Activated CD8-positive, alpha-beta T cell treated with anti-CD3 and anti-CD28 coated beads for 36 hours (primary cell): ENCODE measurements at regions not wholly inside any gene's neighbourhood (a gene's known extent, or its start where the extent isn't known, plus 50 kb on each side); places are given as distances from the start of the nearest gene placed in this dataset.
"Not testable (repeated sequence)": the region's sequence is repeated elsewhere in the genome, so short reads cannot be mapped to it uniquely, and the experiment has no call there.

Source experiments
- ATAC-seq: fragments of 200-7000 bp; cut with Tn5 transposase; one replicate; pipeline ENCODE4 v1.10.0; 2021; ENCODE audit warnings: mild to moderate bottlenecking, moderate library complexity
- CTCF ChIA-PET: fragments of 350-600 bp; sonication (Branson Sonifier 250); formaldehyde crosslinking; loops from one replicate; lab custom pipeline; 2021; ENCODE audit warnings: antibody characterized with exemption; lab: Charles Lee
- POLR2A ChIA-PET: fragments of 350-600 bp; sonication (Branson Sonifier 250); formaldehyde crosslinking; loops from one replicate; lab custom pipeline; 2021; ENCODE audit warnings: antibody characterized with exemption; lab: Charles Lee
- DNase-seq: peaks from one replicate; pipeline ENCODE4 v3.0.0-alpha.2; 2020
- H3K27ac Mint-ChIP-seq: one replicate; pipeline ENCODE4 v1.8.0; 2021; ENCODE audit warnings: mild to moderate bottlenecking, mixed read lengths
- H3K27me3 Mint-ChIP-seq: one replicate; pipeline ENCODE4 v1.8.0; 2021; ENCODE audit warnings: mixed read lengths
- H3K36me3 Mint-ChIP-seq: one replicate; pipeline ENCODE4 v1.8.0; 2021; ENCODE audit warnings: low read depth, mixed read lengths
- H3K4me1 Mint-ChIP-seq: one replicate; pipeline ENCODE4 v1.8.0; 2021; ENCODE audit warnings: low read depth, mixed read lengths
- H3K4me3 Mint-ChIP-seq: one replicate; pipeline ENCODE4 v1.8.0; 2021; ENCODE audit warnings: mild to moderate bottlenecking, moderate library complexity, mixed read lengths
- H3K9me3 Mint-ChIP-seq: one replicate; pipeline ENCODE4 v1.8.0; 2021; ENCODE audit warnings: mixed read lengths
- CTCF ChIP-seq: fragments of 200-600 bp; IDR thresholded peaks from one replicate; pipeline ENCODE4 v1.8.0; 2022; ENCODE audit warnings: antibody characterized with exemption, mild to moderate bottlenecking
- intact Hi-C: fragments of 100-400 bp; cut with micrococcal nuclease; formaldehyde crosslinking; loops from one replicate; pipeline ENCODE4 v1.10.0; 2022

GRCh38 chr7:13259930-13260329 is 572.5 kb downstream of the ARL4A start:
- H3K36me3 Mint-ChIP-seq: no peaks in the 10 kb centered on the region
- intact Hi-C loops: loop anchor here (5.0 kb wide), 2 partner anchors 568 to 738 kb away; no protein-coding TSS in a partner anchor
- CTCF ChIA-PET: interaction anchor here (0.5 to 1.1 kb wide), 3 partner anchors 575 to 735 kb away, joined by 3 read pairs; no protein-coding TSS in a partner anchor
- no peaks in the 10 kb centered on the region for H3K4me1 Mint-ChIP-seq
- TF ChIP-seq CTCF: no peak
- H3K9me3 Mint-ChIP-seq: no peaks in the 10 kb centered on the region
- DNase-seq (no peak), ATAC-seq (no peak)
- POLR2A ChIA-PET: no interaction called here
- H3K27ac Mint-ChIP-seq: no peak overlapping the region
- H3K4me3 Mint-ChIP-seq: no peak overlapping the region
- H3K27me3 Mint-ChIP-seq: peaks cover 6% of the 10 kb centered on the region

GRCh38 chr7:13262929-13263530 is 575.6 kb downstream of the ARL4A start:
- H3K27me3 Mint-ChIP-seq: peaks cover 6% of the 10 kb centered on the region
- H3K27ac Mint-ChIP-seq: no peak overlapping the region
- ChIA-PET POLR2A (no interaction called here), CTCF (interaction anchor here (0.7 to 2.2 kb wide), 8 partner anchors 9 to 738 kb away, joined by 3 to 6 read pairs (median 3); no protein-coding TSS in a partner anchor)
- no peaks in the 10 kb centered on the region for H3K4me1 Mint-ChIP-seq
- H3K36me3 Mint-ChIP-seq: no peaks in the 10 kb centered on the region
- DNase-seq (no peak), ATAC-seq (peak; percentile 47)
- no peaks in the 10 kb centered on the region for H3K9me3 Mint-ChIP-seq
- no peak overlapping the region for H3K4me3 Mint-ChIP-seq
- intact Hi-C loops: loop anchor here (2.0 to 5.0 kb wide), 3 partner anchors 571 to 741 kb away; no protein-coding TSS in a partner anchor
- TF ChIP-seq CTCF: peak; percentile 57

- DNase-seq (no peak), ATAC-seq (no peak)
- Mint-ChIP-seq H3K27ac (no peak overlapping the region), H3K27me3 (peaks cover 6% of the 10 kb centered on the region), H3K4me1 (no peaks in the 10 kb centered on the region), H3K9me3 (no peaks in the 10 kb centered on the region), H3K36me3 (no peaks in the 10 kb centered on the region), H3K4me3 (no peak overlapping the region)
- ChIA-PET CTCF (interaction anchor here (0.7 to 1.7 kb wide), 2 partner anchors 13 to 740 kb away, joined by 3 to 5 read pairs; no protein-coding TSS in a partner anchor), POLR2A (no interaction called here)
- intact Hi-C loops: no loop called here
- TF ChIP-seq CTCF: no peak
Measured at GRCh38 chr7:13265271-13265670, 577.8 kb downstream of the ARL4A start.

GRCh38 chr7:13274205-13274604 is 586.8 kb downstream of the ARL4A start:
- H3K27ac Mint-ChIP-seq, intact Hi-C loops, H3K4me3 Mint-ChIP-seq, DNase-seq, CTCF ChIA-PET, H3K9me3 Mint-ChIP-seq, ATAC-seq, POLR2A ChIA-PET, H3K27me3 Mint-ChIP-seq, H3K36me3 Mint-ChIP-seq, H3K4me1 Mint-ChIP-seq: not testable (repeated sequence)

GRCh38 chr7:13276977-13277376 is 589.5 kb downstream of the ARL4A start:
- no peaks in the 10 kb centered on the region for H3K36me3 Mint-ChIP-seq
- ChIA-PET POLR2A (no interaction called here), CTCF (interaction anchor here (2.0 kb wide), 1 partner anchor 1414 kb away, joined by 10 read pairs; no protein-coding TSS in a partner anchor)
- H3K27ac Mint-ChIP-seq: no peak overlapping the region
- H3K4me1 Mint-ChIP-seq: no peaks in the 10 kb centered on the region
- peaks cover 9% of the 10 kb centered on the region for H3K27me3 Mint-ChIP-seq
- no peaks in the 10 kb centered on the region for H3K9me3 Mint-ChIP-seq
- intact Hi-C loops: loop anchor here (5.0 kb wide), 1 partner anchor 1415 kb away; no protein-coding TSS in a partner anchor
- DNase-seq: no peak
- peak; percentile 50 for TF ChIP-seq CTCF
- H3K4me3 Mint-ChIP-seq: no peak overlapping the region
- ATAC-seq: no peak
